H1 (cell line): ENCODE measurements at regions not wholly inside any gene's neighbourhood (a gene's known extent, or its start where the extent isn't known, plus 50 kb on each side); places are given as distances from the start of the nearest gene placed in this dataset.

Experiments used
- ASH2L ChIP-seq: fragments of 200-600, 300-600 bp; sonication (generic); IDR thresholded peaks from one replicate; pipeline ENCODE4 v1.7.1; 2017; ENCODE audit warnings: low read length
- GABPA ChIP-seq: IDR thresholded peaks from 2 replicates; pipeline ENCODE4 v1.6.1; 2011; ENCODE audit warnings: mild to moderate bottlenecking, low read length, moderate library complexity, borderline replicate concordance; ENCODE audit not compliant: insufficient read depth
- MAFK ChIP-seq: IDR thresholded peaks from 2 replicates; pipeline ENCODE4 v1.6.1; 2012; ENCODE audit warnings: low read depth, mild to moderate bottlenecking, improper control_type of control experiment, low read length
- RFX5 ChIP-seq: IDR thresholded peaks from 2 replicates; pipeline ENCODE4 v1.6.1; 2011; ENCODE audit warnings: low read depth, low read length, improper control_type of control experiment, borderline replicate concordance
- SIN3A ChIP-seq, 2 experiments: IDR thresholded peaks in 1 of 2; conservative IDR thresholded peaks in 1 of 2; 2 replicates each; pipeline ENCODE4 v1.6.1; 2011 to 2012; ENCODE audit warnings: low read length in 2 of 2, improper control_type of control experiment in 1 of 2, low read depth in 1 of 2, mild to moderate bottlenecking in 1 of 2
- TAF7 ChIP-seq: optimal IDR thresholded peaks from 2 replicates; pipeline ENCODE3; 2011; ENCODE audit warnings: low read depth, mild to moderate bottlenecking, inconsistent platforms, low read length, moderate library complexity, borderline replicate concordance

GRCh38 chr12:75922944-75923642 is 108.5 kb downstream of the PHLDA1 start (continued):
- TF ChIP-seq RFX5 (no peak), MAFK (no peak), TAF7 (no peak), GABPA (no peak), SIN3A (conservative IDR thresholded peaks at IDR 0.05 in 1 of 2, IDR thresholded peaks at IDR 0.05 in 1 of 2; ENCODE audit: low read depth in 1 of 2, low read length in 2 of 2) (no peak), ASH2L (no peak)
- TF ChIP-seq, all 59 proteins: peak for 0
